Duodenal mucosa (tissue), 2 donors: ENCODE measurements at regions not wholly inside any gene's neighbourhood (a gene's known extent, or its start where the extent isn't known, plus 50 kb on each side); places are given as distances from the start of the nearest gene placed in this dataset.

Source experiments
- H3K27ac ChIP-seq: one replicate; pipeline ENCODE4 v1.7.0; 2013; ENCODE audit warnings: low read depth, low read length
- H3K27me3 ChIP-seq, 2 donors: one replicate each; pipeline ENCODE4 v1.7.0; 2013; ENCODE audit warnings: low read length in 2 of 2, control low read depth in 1 of 2; ENCODE audit not compliant: insufficient read depth in 2 of 2, control insufficient read depth in 1 of 2
- H3K36me3 ChIP-seq, 2 donors: one replicate each; pipeline ENCODE4 v1.7.0; 2013; ENCODE audit warnings: low read length in 2 of 2, control low read depth in 1 of 2; ENCODE audit not compliant: insufficient read depth in 2 of 2, control insufficient read depth in 1 of 2
- H3K4me1 ChIP-seq, 2 donors: one replicate each; pipeline ENCODE4 v1.7.0; 2013; ENCODE audit warnings: low read length in 2 of 2, control low read depth in 1 of 2; ENCODE audit not compliant: insufficient read depth in 2 of 2, control insufficient read depth in 1 of 2
- H3K4me3 ChIP-seq, 2 donors: one replicate each; pipeline ENCODE4 v1.7.0; 2013; ENCODE audit warnings: low read length in 2 of 2, low read depth in 1 of 2
- H3K9ac ChIP-seq, 2 donors: one replicate each; pipeline ENCODE4 v1.7.0; 2013; ENCODE audit warnings: low read length in 2 of 2, low read depth in 1 of 2
- H3K9me3 ChIP-seq, 2 donors: one replicate each; pipeline ENCODE4 v1.7.0; 2013; ENCODE audit warnings: low read length in 2 of 2, control low read depth in 1 of 2; ENCODE audit not compliant: control insufficient read depth in 1 of 2

DNA sequence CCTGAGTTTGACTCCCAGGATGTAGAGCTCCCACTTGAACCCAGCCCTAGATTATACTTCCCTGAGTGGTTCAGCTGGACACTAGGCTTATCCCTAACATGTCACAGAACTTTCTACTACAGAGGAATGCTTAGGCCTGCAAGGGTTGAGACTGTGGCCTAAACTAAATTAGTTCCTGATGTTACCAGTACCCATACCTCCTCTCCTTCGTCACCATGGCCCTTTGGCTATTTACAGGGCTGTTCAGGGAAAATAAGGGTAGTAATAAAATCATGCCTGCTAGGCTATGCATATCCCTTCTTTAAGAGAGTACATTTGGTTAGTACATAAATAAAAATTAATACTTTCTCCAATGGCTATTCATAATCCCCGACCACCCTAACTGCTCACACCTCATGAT lies 356.4 kb upstream of the RASGRP1 start:
- Histone ChIP-seq H3K4me1 (no peaks in the 10 kb centered on the region), H3K4me3 (no peak overlapping the region)

DNA sequence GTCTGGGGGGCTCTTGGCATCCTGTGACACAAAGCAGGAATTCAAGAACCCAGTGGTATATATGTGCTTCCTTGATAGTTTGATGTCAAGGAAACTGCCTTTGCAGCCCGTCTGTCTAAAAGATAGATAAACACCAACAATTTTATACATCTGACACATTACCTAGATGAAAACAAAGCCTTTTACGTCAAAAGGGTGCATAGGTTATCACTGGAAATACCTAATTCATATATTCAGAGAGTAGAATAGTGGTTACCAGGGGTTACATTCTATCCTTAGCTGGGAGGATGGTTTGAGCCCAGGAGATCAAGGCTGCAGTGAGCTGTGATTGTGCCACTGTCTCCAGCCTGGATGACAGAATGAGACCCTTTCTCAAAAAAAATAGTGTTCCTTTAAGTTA lies 356.9 kb upstream of the RASGRP1 start:
- Histone ChIP-seq H3K9me3 (no peaks in the 10 kb centered on the region), H3K27ac (no peak overlapping the region), H3K36me3 (no peaks in the 10 kb centered on the region), H3K4me3 (no peak overlapping the region), H3K4me1 (no peaks in the 10 kb centered on the region), H3K27me3 (no peaks in the 10 kb centered on the region), H3K9ac (no peak overlapping the region)

More for the DNA sequence above, 356.4 kb upstream of the RASGRP1 start:
- no peaks in the 10 kb centered on the region for H3K27me3 ChIP-seq
- no peak overlapping the region for H3K27ac ChIP-seq
- no peaks in the 10 kb centered on the region for H3K9me3 ChIP-seq
- H3K9ac ChIP-seq, result no peak overlapping the region
- no peaks in the 10 kb centered on the region for H3K36me3 ChIP-seq

DNA sequence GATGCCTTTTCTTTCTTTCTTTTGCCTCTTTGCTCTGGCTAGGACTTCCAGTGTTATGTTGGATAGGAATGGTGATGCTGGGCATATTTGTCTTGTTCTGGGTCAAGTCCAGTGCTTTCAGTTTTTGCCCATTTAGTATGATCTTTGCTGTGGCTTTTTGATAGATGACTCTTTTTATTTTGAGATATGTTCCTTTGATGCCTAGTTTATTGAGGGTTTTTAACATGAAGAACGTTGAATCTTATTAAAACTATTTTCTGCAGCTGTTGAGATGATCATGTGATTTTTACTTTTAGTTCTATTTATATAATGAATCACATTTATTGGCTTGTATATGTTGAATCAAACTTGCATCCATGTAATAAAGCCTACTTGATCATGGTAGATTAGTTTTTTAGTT lies 363.8 kb upstream of the RASGRP1 start:
- H3K27ac ChIP-seq, result no peak overlapping the region
- H3K4me3 ChIP-seq, result no peak overlapping the region
- H3K27me3 ChIP-seq, result no peaks in the 10 kb centered on the region
- H3K9me3 ChIP-seq, result no peaks in the 10 kb centered on the region
- H3K9ac ChIP-seq, result no peak overlapping the region
- no peaks in the 10 kb centered on the region for H3K4me1 ChIP-seq
- no peaks in the 10 kb centered on the region for H3K36me3 ChIP-seq

DNA sequence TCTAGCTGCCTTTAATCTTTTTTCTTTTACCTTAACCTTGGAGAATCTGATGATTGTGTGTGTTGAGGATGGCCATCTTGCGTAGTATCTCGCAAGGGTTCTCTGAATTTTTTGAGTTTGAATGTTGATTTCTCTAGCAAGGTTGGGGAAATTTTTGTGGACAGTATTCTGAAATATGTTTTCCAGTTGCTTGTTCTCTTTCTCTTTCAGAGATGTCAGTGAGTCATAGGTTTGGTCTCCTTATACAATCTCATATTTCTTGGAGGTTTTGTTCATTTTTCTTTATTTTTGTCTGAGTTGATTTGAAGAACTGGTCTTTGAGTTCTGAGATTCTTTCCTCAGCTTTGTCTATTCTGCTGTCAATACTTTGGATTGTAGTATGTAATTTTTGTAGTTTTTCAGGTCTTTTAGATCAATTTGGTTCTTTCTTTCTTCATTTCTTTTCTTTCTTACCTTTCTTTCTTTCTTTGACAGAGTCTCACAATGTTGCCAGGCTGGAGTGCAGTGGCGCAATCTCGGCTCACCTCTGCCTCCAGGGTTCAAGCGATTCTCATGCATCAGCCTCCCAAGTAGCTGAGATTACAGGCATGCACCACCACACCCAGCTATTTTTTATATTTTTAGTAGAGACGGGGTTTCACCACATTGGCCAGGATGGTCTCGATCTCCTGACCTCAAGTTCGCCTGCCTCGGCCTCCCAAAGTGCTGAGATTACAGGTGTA lies 366.4 kb upstream of the RASGRP1 start:
- no peak overlapping the region for H3K27ac ChIP-seq
- peaks cover 2 to 4% of the 10 kb centered on the region in 2 donors for H3K9me3 ChIP-seq
- no peaks in the 10 kb centered on the region for H3K27me3 ChIP-seq
- H3K9ac ChIP-seq, result no peak overlapping the region
- no peaks in the 10 kb centered on the region for H3K4me1 ChIP-seq
- no peaks in the 10 kb centered on the region for H3K36me3 ChIP-seq
- no peak overlapping the region for H3K4me3 ChIP-seq

DNA sequence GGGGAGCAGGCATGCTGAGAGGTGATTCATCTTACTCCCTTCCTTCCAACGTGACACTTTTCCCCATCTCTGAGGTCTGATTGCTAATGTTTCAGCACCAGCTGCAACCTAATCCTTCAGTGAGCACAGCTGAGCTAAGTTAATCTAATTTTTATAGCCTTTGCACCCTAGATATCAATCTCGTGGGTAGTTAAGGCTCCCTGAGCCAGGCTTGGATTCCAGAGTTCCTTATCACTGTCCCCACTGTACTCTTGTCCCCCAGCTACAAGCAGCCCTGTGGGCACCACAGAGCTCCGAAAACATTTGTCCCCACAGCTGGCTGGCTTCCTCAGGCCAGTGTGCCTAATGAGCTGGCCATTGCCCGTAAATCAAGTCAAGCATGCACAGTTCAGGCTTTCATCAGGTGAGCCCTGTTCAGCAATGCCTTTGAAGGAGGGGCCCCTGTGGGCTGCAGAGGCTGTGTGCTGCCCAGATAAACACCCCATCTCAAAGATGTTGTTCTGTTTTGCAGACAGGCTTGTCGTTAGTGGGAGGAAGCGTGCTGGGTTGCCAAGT lies 376.9 kb upstream of the RASGRP1 start:
- no peaks in the 10 kb centered on the region for H3K27me3 ChIP-seq
- no peak overlapping the region for H3K4me3 ChIP-seq
- no peaks in the 10 kb centered on the region for H3K9me3 ChIP-seq
- H3K4me1 ChIP-seq, result no peaks in the 10 kb centered on the region
- no peaks in the 10 kb centered on the region for H3K36me3 ChIP-seq
- no peak overlapping the region for H3K27ac ChIP-seq
- no peak overlapping the region for H3K9ac ChIP-seq

DNA sequence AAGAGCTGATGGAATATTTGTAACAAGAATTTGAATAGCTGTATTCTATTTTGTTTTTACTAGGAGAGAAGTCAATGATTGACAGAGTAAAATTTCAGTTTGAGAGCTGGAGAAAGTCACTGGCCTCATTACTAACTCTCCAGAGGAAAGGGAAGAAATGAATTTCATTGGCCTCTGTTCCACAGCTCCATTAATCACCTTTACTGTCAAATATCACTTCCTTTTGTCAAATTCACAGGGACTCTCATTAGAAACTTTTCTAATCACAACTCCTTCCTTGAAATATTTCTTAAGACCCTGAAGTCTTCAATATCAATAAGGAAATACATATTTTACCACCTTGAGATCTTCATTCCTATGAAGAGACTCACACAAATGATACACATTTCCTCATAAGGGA lies 379.9 kb upstream of the RASGRP1 start:
- H3K27ac ChIP-seq, result no peak overlapping the region
- no peaks in the 10 kb centered on the region for H3K36me3 ChIP-seq
- H3K9me3 ChIP-seq, result no peaks in the 10 kb centered on the region
- no peaks in the 10 kb centered on the region for H3K27me3 ChIP-seq
- no peak overlapping the region for H3K4me3 ChIP-seq
- H3K9ac ChIP-seq, result no peak overlapping the region
- H3K4me1 ChIP-seq, result no peaks in the 10 kb centered on the region

DNA sequence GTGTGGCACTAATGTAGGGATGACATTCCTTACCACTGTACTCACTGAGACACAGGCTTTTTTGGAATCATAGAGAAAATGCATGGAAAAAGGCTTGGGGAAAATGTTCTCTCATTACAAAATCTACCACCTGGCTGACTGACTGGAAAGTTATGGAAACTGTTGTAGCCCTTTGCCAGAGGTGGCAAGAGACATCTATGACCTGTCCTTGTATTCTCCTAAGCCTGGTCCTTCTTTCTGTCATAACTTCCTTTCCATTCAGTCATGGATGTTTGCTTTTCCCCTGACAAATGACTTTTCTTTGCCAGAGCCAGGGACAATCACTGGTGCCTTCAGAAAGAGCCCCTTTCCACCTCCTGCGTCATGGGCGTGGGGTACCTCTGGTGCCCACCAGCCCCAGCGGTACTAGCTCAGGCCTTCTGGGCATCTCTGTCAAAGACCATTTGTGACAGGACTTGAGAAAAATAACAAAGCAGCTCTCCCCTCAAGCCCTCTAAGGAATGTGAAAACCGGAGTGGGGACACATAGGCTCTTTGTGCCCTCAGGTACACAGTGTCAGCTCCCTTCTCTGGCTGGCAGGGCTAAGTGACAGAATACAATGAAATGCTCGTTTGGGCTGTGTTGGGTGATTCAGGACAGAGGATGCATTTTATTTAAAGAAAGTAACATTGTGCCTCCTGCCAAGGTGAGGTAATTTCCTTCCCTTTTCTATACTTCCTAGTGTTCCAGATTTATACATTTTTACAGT lies 381.1 kb upstream of the RASGRP1 start:
- Histone ChIP-seq H3K4me1 (no peaks in the 10 kb centered on the region), H3K27ac (no peak overlapping the region), H3K27me3 (no peaks in the 10 kb centered on the region)

DNA sequence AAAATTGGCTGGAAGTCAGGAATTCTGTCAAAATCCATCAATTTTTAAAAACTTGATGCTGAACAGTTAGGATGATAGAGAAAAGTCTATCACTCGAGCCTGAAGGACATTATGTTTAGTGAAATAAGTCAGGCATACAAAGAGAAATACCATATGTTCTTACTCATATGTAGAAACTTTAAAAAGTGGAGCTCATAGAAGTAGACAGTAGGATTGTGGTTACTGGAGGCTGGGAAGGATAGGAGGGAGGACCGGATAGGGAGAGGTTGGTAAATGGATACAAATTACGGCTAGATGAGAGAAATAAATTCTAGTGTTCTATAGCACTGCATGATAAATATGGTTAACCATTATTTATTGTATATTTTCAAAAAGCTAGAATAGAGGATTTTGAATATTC lies 389.5 kb upstream of the RASGRP1 start:
- Histone ChIP-seq H3K27me3 (no peaks in the 10 kb centered on the region), H3K36me3 (no peaks in the 10 kb centered on the region), H3K4me1 (no peaks in the 10 kb centered on the region), H3K4me3 (no peak overlapping the region), H3K27ac (no peak overlapping the region), H3K9ac (no peak overlapping the region), H3K9me3 (no peaks in the 10 kb centered on the region)

More for the DNA sequence above, 381.1 kb upstream of the RASGRP1 start:
- no peaks in the 10 kb centered on the region for H3K36me3 ChIP-seq
- H3K4me3 ChIP-seq, result no peak overlapping the region
- no peak overlapping the region for H3K9ac ChIP-seq
- no peaks in the 10 kb centered on the region for H3K9me3 ChIP-seq

DNA sequence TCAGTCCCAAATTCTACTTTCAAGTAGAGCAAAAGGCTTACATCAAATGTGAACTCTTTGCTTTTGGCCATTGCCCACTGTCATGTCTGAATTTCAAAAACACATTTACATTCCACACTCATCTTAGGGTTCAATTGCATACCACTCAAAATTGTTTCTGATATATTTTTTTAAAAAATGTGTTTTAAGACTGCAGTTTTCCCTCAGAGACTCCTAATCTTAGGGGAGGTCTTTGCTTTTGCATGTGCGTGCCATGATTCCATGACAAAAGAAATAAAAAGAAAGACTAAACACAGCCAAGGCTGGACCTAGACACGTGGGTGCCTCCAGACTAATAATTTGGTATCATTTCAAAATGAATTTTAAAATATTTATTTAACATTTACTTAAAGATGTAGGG lies 396.8 kb upstream of the RASGRP1 start:
- Histone ChIP-seq H3K4me3 (no peak overlapping the region), H3K27me3 (no peaks in the 10 kb centered on the region), H3K9ac (no peak overlapping the region), H3K36me3 (no peaks in the 10 kb centered on the region), H3K27ac (no peak overlapping the region), H3K4me1 (no peaks in the 10 kb centered on the region), H3K9me3 (no peaks in the 10 kb centered on the region)

DNA sequence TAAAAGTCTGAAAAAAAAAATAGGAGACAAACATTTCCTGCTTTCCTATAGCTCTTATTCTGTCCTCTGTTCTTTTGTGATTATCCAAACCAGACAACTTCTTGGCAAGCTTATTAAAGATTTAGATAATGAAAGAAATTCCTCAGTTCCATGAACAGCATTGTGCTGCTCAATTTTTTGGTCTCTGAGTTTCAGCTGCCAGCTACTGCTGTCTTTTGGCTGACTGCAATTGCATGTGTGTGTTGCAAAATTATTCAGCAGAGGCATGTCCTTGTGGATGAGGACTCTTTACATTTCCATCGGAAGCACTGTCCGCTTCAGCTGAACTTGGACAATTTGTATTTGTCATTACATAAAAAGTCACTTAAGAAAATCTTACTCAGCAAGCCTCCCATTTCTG lies 397.3 kb upstream of the RASGRP1 start:
- Histone ChIP-seq H3K4me3 (no peak overlapping the region), H3K9me3 (no peaks in the 10 kb centered on the region), H3K27me3 (no peaks in the 10 kb centered on the region), H3K27ac (no peak overlapping the region), H3K4me1 (no peaks in the 10 kb centered on the region), H3K36me3 (no peaks in the 10 kb centered on the region), H3K9ac (no peak overlapping the region)
